SU-DHL-6 (cell line): ENCODE measurements at regions not wholly inside any gene's neighbourhood (a gene's known extent, or its start where the extent isn't known, plus 50 kb on each side); places are given as distances from the start of the nearest gene placed in this dataset.

Experiments
- H2AFZ ChIP-seq: fragments of 200-600 bp; sonication (generic); 2 replicates; pipeline ENCODE4 v1.6.1; 2014; ENCODE audit warnings: low read depth, mild to moderate bottlenecking, moderate library complexity, mixed read lengths, antibody characterized with exemption, low read length; ENCODE audit not compliant: severe bottlenecking
- H3F3A ChIP-seq: fragments of 200-600 bp; shearing (Covaris generic); 2 replicates; pipeline ENCODE4 v1.6.0; 2016; ENCODE audit warnings: antibody characterized with exemption, mild to moderate bottlenecking; ENCODE audit not compliant: insufficient read depth
- H3K27ac ChIP-seq: fragments of 200-600 bp; sonication (generic); 2 replicates; pipeline ENCODE4 v1.5.1; 2016; ENCODE audit warnings: low read depth, mild to moderate bottlenecking, low read length, moderate library complexity, mixed read lengths
- H3K27me3 ChIP-seq: fragments of 200-600 bp; sonication (generic), shearing (Covaris generic); 2 replicates; pipeline ENCODE4 v1.6.0; 2014; ENCODE audit warnings: mild to moderate bottlenecking, low read length
- H3K36me3 ChIP-seq: fragments of 200-600 bp; sonication (generic); 2 replicates; pipeline ENCODE4 v1.6.1; 2014; ENCODE audit warnings: mild to moderate bottlenecking, low read length, mixed read lengths
- H3K4me2 ChIP-seq: fragments of 300-600, 200-600 bp; shearing (Covaris generic), sonication (generic); 2 replicates; pipeline ENCODE4 v1.6.0; 2014; ENCODE audit warnings: low read length, low read depth, mild to moderate bottlenecking; ENCODE audit not compliant: poor library complexity, severe bottlenecking
- H3K4me3 ChIP-seq: fragments of 200-600 bp; sonication (generic); 2 replicates; pipeline ENCODE4 v1.5.1; 2014; ENCODE audit warnings: antibody characterized with exemption, low read length, mild to moderate bottlenecking, mixed read lengths; ENCODE audit not compliant: insufficient read depth, poor library complexity, severe bottlenecking
- H3K79me2 ChIP-seq: fragments of 200-600 bp; sonication (generic); 2 replicates; pipeline ENCODE4 v1.6.1; 2014; ENCODE audit warnings: mild to moderate bottlenecking, low read length, moderate library complexity; ENCODE audit not compliant: insufficient read depth
- H3K9ac ChIP-seq: fragments of 200-600 bp; sonication (generic); 2 replicates; pipeline ENCODE4 v1.7.0; 2014; ENCODE audit warnings: mild to moderate bottlenecking, low read length
- H3K9me2 ChIP-seq: fragments of 200-600 bp; sonication (generic); replicated peaks from 2 replicates; pipeline ENCODE4 v1.6.1; 2014; ENCODE audit warnings: low read length; ENCODE audit not compliant: insufficient read depth
- H3K9me3 ChIP-seq: fragments of 200-600 bp; sonication (generic); 2 replicates; pipeline ENCODE4 v1.6.1; 2014; ENCODE audit warnings: low read length, mixed read lengths; ENCODE audit not compliant: insufficient read depth
- H4K20me1 ChIP-seq: fragments of 200-600 bp; sonication (generic); 2 replicates; pipeline ENCODE4 v1.6.1; 2014; ENCODE audit warnings: low read depth, mild to moderate bottlenecking, antibody characterized with exemption, low read length, moderate library complexity, mixed read lengths
- CTCF ChIP-seq: fragments of 200-600 bp; sonication (generic); IDR thresholded peaks from one replicate; pipeline ENCODE4 v1.5.1; 2017; ENCODE audit warnings: antibody characterized with exemption, mild to moderate bottlenecking, low read length, moderate library complexity; ENCODE audit not compliant: insufficient read depth, poor library complexity, severe bottlenecking
- EZH2phosphoT487 ChIP-seq: fragments of 200-600 bp; sonication (generic), shearing (Covaris generic); conservative IDR thresholded peaks from 2 replicates; pipeline ENCODE4 v1.6.1; 2018; ENCODE audit warnings: mild to moderate bottlenecking, antibody characterized with exemption, low read length, moderate library complexity, mixed read lengths

DNA sequence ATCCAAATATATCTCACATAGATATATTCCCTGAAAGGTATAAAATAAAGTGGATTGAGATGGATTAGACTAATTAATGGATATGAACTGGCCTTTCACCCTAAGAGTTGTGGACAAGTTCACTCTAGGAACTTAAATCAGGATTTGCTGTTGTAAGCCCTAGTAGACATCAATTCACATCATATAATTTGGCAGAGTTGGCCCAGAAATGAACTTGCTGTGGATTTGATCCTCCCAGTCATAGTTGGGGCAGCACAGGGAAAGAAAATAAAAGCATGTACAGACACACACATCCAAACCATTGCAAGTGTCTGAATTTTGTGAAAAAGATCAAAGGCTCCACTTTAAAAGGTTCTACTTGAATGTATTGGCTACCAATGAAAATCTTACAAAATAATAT lies 734.7 kb upstream of the NR2F2 start:
- no peak overlapping the region for H2AFZ ChIP-seq
- no peaks in the 10 kb centered on the region for H3K27me3 ChIP-seq

GRCh38 chr15:95596496-95596895 lies 734.0 kb upstream of the NR2F2 start:
- Histone ChIP-seq H3K9me3 (no peaks in the 10 kb centered on the region), H3K79me2 (no peaks in the 10 kb centered on the region), H3K4me2 (no peak overlapping the region), H3K4me3 (no peak overlapping the region), H4K20me1 (no peaks in the 10 kb centered on the region), H3F3A (no peaks in the 10 kb centered on the region), H3K27ac (no peak overlapping the region), H3K9me2 (no peaks in the 10 kb centered on the region), H3K9ac (no peak overlapping the region), H3K27me3 (no peaks in the 10 kb centered on the region), H3K36me3 (no peaks in the 10 kb centered on the region), H2AFZ (no peak overlapping the region)
- no peak for TF ChIP-seq CTCF
- no peak for TF ChIP-seq EZH2phosphoT487

More for the DNA sequence above, 734.7 kb upstream of the NR2F2 start:
- H3K9me2 ChIP-seq: no peaks in the 10 kb centered on the region
- no peaks in the 10 kb centered on the region for H3K9me3 ChIP-seq
- no peak overlapping the region for H3K27ac ChIP-seq
- H3K4me3 ChIP-seq: no peak overlapping the region
- no peak overlapping the region for H3K4me2 ChIP-seq
- no peak overlapping the region for H3K9ac ChIP-seq
- no peaks in the 10 kb centered on the region for H4K20me1 ChIP-seq
- no peaks in the 10 kb centered on the region for H3K79me2 ChIP-seq
- H3F3A ChIP-seq: no peaks in the 10 kb centered on the region
- TF ChIP-seq CTCF: no peak
- TF ChIP-seq EZH2phosphoT487: no peak
- no peaks in the 10 kb centered on the region for H3K36me3 ChIP-seq

- Histone ChIP-seq H3K9me2 (no peaks in the 10 kb centered on the region), H3F3A (no peaks in the 10 kb centered on the region), H4K20me1 (no peaks in the 10 kb centered on the region), H3K4me3 (no peak overlapping the region), H3K79me2 (no peaks in the 10 kb centered on the region), H3K36me3 (no peaks in the 10 kb centered on the region), H3K9ac (no peak overlapping the region), H2AFZ (no peak overlapping the region), H3K27ac (no peak overlapping the region), H3K9me3 (no peaks in the 10 kb centered on the region), H3K4me2 (no peak overlapping the region), H3K27me3 (no peaks in the 10 kb centered on the region)
- no peak for TF ChIP-seq EZH2phosphoT487
Measured at GRCh38 chr15:95598251-95598855, 732.1 kb upstream of the NR2F2 start.

- Histone ChIP-seq H2AFZ (no peak overlapping the region), H3F3A (no peaks in the 10 kb centered on the region), H4K20me1 (no peaks in the 10 kb centered on the region), H3K27ac (no peak overlapping the region), H3K9me3 (no peaks in the 10 kb centered on the region), H3K4me2 (no peak overlapping the region), H3K9ac (no peak overlapping the region), H3K27me3 (no peaks in the 10 kb centered on the region), H3K9me2 (no peaks in the 10 kb centered on the region), H3K36me3 (no peaks in the 10 kb centered on the region), H3K4me3 (no peak overlapping the region), H3K79me2 (no peaks in the 10 kb centered on the region)
- no peak for TF ChIP-seq EZH2phosphoT487
- no peak for TF ChIP-seq CTCF
Measured at GRCh38 chr15:95600367-95600766, 730.1 kb upstream of the NR2F2 start.
